ENCODE measurements at regions not wholly inside any gene's neighbourhood (a gene's known extent, or its start where the extent isn't known, plus 50 kb on each side); places are given as distances from the start of the nearest gene placed in this dataset.

- no peak for DNase-seq (ENCODE audit: extremely low read depth in 1 of 2, low read depth in 1 of 2)
These were observed 311.3 kb upstream of the HS3ST1 start for GRCh38 chr4:11739992-11740391.

GRCh38 chr4:11736978-11737377, 308.3 kb upstream of the HS3ST1 start:
- DNase-seq (ENCODE audit: extremely low read depth in 1 of 2, low read depth in 1 of 2), result no peak

DNA sequence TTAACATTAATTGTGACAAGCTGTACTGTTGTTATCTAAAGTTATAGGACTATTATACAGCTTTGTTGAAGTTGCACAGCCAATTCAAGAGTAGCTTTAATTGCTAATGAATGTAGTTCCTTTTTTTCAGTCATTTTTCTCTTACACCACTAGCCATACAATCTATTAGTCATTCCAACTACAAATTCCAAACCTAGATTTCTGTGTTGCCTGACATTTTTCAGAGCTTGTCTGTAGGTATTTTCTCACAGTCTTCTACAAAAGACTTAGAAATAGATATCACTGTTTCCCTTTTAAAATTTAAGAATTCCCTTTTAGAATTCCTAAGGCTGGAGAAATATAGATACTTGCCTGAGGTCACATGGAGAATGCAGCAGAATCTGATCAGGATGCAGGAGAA, 307.0 kb upstream of the HS3ST1 start:
- DNase-seq (ENCODE audit: extremely low read depth in 1 of 2, low read depth in 1 of 2), result no peak

DNA sequence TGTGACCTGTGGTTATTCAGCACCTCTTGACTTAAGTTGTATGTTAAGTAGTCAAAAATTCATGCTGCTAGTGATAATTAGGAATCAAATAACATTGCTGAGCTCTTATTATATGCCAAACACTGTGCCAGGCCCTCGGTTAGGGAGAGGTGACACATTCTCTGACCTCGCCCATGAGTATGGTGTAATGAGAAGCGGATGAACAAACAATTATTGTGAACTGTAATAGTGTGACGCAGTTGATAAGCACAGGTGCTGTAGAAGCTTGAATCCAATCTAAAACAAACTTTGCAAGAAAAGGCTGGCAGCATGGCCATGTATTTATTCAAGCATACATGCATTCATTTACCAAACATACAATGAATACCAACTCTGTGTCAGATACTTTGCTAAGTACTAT, 303.5 kb upstream of the HS3ST1 start:
- DNase-seq (ENCODE audit: extremely low read depth in 1 of 2, low read depth in 1 of 2), result no peak

- no peak for DNase-seq (ENCODE audit: extremely low read depth in 1 of 2, low read depth in 1 of 2)
These were observed 301.9 kb upstream of the HS3ST1 start for GRCh38 chr4:11730545-11730944.

DNA sequence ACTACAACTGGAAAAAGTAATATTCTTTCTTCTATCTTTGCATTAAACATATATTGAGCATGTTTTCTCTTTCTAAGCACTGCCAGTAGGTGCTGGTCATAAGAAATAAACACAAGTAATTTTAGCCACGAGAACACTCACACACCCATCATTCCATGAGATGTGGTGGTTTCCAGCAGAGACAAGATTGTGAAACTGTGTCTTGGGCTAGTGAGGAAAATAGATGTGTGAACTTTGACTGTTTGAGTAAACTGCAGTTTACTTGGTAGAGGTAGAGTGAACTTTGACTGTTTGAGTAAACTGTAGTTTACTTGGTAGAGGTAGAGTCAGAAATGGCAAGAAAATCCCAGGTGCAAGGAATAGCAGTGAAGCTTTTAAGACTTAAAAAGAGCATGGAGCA, 300.9 kb upstream of the HS3ST1 start:
- DNase-seq (ENCODE audit: extremely low read depth in 1 of 2, low read depth in 1 of 2), result no peak

DNA sequence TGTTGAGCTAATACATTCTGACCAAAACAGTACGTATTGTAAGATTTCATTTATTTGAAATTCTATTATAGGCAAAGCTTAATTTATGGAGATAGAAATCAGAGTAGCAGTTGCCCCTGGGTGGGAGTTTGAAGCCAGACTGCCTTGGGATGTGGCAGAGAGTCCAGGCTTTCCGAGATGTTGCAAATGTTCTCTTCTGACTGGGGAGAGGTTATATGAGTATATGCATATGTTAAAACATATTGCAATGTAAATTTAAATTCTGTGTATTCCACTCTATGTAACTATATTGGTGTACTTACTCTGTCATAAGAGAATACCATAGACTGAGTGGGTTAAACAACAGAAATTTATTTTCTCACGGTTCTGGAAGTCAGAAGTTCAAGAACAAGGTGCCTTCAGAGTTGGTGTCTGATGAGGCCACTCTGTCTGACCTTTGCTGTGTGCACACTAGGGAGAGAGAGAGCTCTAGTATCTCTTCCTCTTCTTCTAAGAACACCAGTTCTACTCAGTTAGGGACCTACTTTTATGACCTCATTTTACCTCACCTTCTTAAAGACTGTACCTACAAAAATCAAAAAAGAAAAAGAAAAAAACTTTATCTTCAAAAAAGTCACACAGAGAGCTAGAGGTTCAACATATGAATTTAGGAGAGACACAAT, 299.3 kb upstream of the HS3ST1 start:
- no peak for DNase-seq (ENCODE audit: extremely low read depth in 1 of 2, low read depth in 1 of 2)

- DNase-seq (ENCODE audit: extremely low read depth in 1 of 2, low read depth in 1 of 2), result no peak
These were observed 296.0 kb upstream of the HS3ST1 start for GRCh38 chr4:11724731-11725130.

DNA sequence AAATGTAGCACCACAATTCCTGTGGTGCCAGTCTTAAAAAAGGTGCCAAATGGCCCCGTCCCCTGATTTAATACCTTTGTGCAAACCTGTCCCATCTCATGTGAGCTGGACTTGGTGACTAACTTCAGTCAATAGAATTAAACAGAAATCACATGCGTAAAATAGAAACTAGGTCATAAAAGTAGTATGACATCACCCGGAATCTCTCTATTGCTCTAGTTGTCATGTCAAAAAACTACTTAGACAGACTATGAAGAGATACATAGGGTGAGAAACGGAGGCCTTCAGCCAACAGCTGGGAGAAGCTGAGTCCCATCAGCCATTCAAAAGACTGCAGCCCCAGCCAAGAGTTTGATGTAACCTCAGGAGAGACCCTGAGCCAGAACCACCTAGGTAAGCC, 293.5 kb upstream of the HS3ST1 start:
- DNase-seq (ENCODE audit: extremely low read depth in 1 of 2, low read depth in 1 of 2), result no peak

DNA sequence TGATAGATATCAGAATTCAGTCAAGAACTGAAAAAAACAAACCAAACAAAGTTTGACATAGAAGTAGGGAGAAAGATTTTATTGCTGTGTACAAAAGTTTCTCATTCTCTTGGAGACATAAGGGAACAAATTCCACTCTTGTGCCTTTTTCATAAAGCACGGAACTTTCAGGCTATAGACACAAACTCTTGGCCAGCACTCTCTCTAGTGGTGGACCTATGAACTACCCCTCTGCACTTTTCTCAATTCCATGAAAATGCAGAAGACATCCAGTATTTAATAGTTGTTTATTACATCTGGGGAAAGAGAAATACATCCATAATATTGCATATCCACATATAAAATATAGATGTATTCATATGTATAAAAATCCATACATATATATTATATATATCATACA, 291.6 kb upstream of the HS3ST1 start:
- no peak for DNase-seq (ENCODE audit: extremely low read depth in 1 of 2, low read depth in 1 of 2)

GRCh38 chr4:11719879-11720278, 291.2 kb upstream of the HS3ST1 start:
- no peak for DNase-seq (ENCODE audit: extremely low read depth in 1 of 2, low read depth in 1 of 2)

GRCh38 chr4:11715753-11716521, 287.2 kb upstream of the HS3ST1 start:
- DNase-seq (ENCODE audit: extremely low read depth in 1 of 2, low read depth in 1 of 2), result no peak

GRCh38 chr4:11710453-11711093, 281.9 kb upstream of the HS3ST1 start:
- DNase-seq (ENCODE audit: extremely low read depth in 1 of 2, low read depth in 1 of 2), result no peak

- DNase-seq (ENCODE audit: extremely low read depth in 1 of 2, low read depth in 1 of 2), result no peak
These were observed 275.6 kb upstream of the HS3ST1 start for GRCh38 chr4:11704186-11704830.

DNA sequence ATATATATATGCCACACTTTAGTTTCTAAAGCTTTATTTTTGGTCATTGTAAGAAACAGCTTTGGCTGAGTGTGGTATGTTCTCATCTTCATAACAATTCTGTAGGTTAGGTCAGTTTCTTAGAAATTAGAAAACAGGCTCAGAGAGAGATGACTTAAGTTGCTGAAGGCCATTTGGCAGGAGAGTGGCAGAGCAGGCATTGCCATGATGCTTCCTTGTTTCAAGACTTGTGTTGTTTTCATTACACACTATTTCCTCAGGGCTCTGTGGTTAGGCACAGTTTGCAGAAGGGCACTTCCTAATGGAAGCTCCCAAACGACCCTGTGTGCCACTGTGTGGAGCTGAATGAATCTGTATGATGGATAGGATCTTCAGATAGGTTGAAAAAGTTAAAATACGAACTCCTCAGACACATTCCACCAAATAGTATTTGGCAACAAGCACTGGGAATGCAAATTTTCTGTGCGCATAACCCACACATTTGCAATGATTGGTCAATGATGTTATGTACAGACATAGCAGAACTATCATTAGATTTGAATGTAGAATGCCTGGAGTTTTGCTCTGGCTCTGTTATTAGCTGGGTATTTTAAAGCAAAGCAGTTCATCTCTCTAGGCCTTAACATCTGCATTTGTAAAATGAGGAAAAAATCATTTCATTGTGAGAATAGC, 274.3 kb upstream of the HS3ST1 start:
- DNase-seq (ENCODE audit: extremely low read depth in 1 of 2, low read depth in 1 of 2), result no peak

DNA sequence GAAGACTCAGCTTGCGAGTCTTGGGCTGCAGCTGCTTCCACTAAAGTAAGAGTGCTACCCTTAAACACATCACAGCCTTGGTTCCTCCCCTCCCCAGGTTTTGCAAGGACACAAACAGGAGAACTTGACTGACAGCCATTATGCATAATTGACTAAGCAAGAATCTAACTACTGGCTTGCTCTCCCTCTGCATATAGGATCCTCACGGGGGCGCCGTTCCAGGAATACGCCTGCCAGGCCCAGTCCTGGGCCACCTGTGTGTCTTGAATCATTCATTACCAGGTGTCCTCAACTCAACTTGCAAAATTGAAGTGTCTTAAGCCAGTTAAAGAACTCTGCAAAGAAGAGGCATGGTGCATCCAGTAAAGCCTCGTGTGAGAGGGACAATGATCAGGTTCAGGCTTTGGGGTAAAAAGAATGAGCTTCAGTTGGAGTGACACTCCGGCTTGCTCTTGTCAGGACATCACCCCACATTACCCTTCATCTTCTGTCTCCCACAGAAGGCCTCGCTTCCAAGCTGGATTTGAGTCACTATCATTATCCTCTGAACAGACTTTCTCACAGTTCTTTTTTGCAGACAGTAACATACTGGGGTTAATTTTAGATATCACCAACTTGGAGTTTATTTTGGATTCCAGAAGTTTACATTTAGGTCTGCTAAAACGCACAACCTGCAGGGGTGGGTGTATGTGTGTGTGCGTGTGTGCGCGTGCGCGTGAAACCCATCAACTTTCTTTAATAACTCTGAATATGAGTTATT, 273.5 kb upstream of the HS3ST1 start:
- no peak for DNase-seq (ENCODE audit: extremely low read depth in 1 of 2, low read depth in 1 of 2)

GRCh38 chr4:11700751-11701226, 272.1 kb upstream of the HS3ST1 start:
- DNase-seq (ENCODE audit: extremely low read depth in 1 of 2, low read depth in 1 of 2), result no peak

GRCh38 chr4:11698846-11699590, 270.3 kb upstream of the HS3ST1 start:
- DNase-seq (ENCODE audit: extremely low read depth in 1 of 2, low read depth in 1 of 2), result no peak

DNA sequence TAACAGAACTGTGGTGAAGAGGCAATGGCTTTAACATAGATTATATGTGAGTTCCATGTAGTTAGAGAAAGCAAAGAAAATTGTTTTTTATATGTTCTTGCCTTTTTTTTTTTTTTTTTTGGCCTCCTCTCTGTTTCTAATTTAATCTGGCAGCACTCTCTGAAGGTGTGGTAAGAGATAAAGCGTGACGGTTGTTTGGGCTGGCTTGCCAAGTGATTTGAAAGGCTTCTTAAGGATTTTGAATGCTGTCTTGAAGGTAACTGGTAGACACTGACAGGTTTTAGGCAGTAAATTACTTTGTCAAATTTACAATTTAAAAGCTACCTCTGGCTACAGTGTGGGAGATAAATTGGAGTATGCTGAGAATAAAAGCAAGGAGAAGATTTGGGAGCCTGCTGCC, 269.3 kb upstream of the HS3ST1 start:
- DNase-seq (ENCODE audit: extremely low read depth in 1 of 2, low read depth in 1 of 2), result no peak

- no peak for DNase-seq (ENCODE audit: extremely low read depth in 1 of 2, low read depth in 1 of 2)
These were observed 265.0 kb upstream of the HS3ST1 start for GRCh38 chr4:11693693-11694092.
